Right atrium auricular region (tissue), 2 donors: ENCODE measurements at regions not wholly inside any gene's neighbourhood (a gene's known extent, or its start where the extent isn't known, plus 50 kb on each side); places are given as distances from the start of the nearest gene placed in this dataset.
"Not testable (repeated sequence)": the region's sequence is repeated elsewhere in the genome, so short reads cannot be mapped to it uniquely, and the experiment has no call there.

Experiments
- DNase-seq: peaks from one replicate; pipeline ENCODE4 v3.0.0-alpha.2; 2019; ENCODE audit warnings: low spot score
- H3K27ac ChIP-seq, 2 donors: fragments of 200-600 bp; sonication (generic); 1 replicate in 1 of 2; 2 replicates in 1 of 2; pipeline ENCODE4 v1.5.1; 2016 to 2019
- H3K27me3 ChIP-seq, 2 donors: fragments of 200-600 bp; sonication (generic); one replicate each; pipeline versions ENCODE4 v1.5.1 to v1.6.0; 2017 to 2019
- H3K36me3 ChIP-seq: fragments of 200-600 bp; sonication (generic); one replicate; pipeline ENCODE4 v1.5.1; 2016
- H3K4me1 ChIP-seq, 2 donors: fragments of 200-600 bp; sonication (generic); one replicate each; pipeline versions ENCODE4 v1.5.1 to v1.6.0; 2017 to 2019
- H3K4me3 ChIP-seq, 2 donors: fragments of 200-600 bp; sonication (generic); 1 replicate in 1 of 2; 2 replicates in 1 of 2; pipeline ENCODE4 v1.5.1; 2017 to 2019; ENCODE audit warnings: mild to moderate bottlenecking in 1 of 2, moderate library complexity in 1 of 2
- H3K9me3 ChIP-seq, 2 donors: fragments of 200-600 bp; sonication (generic); one replicate each; pipeline ENCODE4 v1.5.1; 2019
- CTCF ChIP-seq, 2 donors: fragments of 200-600 bp; sonication (generic); IDR thresholded peaks; one replicate each; pipeline ENCODE4 v1.5.1; 2019; ENCODE audit warnings: antibody characterized with exemption in 2 of 2

- Histone ChIP-seq H3K9me3 (no peaks in the 10 kb centered on the region), H3K27me3 (no peaks in the 10 kb centered on the region), H3K4me1 (no peaks in the 10 kb centered on the region), H3K27ac (no peak overlapping the region), H3K4me3 (no peak overlapping the region), H3K36me3 (no peaks in the 10 kb centered on the region)
- DNase-seq, result no peak
- TF ChIP-seq CTCF (IDR thresholded peaks at IDR 0.05), result no peak
These were observed 236.7 kb downstream of the TENT5A start for GRCh38 chr6:81515562-81516453.

- H3K36me3 ChIP-seq, H3K27ac ChIP-seq, H3K9me3 ChIP-seq, H3K4me3 ChIP-seq, DNase-seq, H3K27me3 ChIP-seq, H3K4me1 ChIP-seq: not testable (repeated sequence)
These were observed 238.3 kb downstream of the TENT5A start for GRCh38 chr6:81514195-81514594.

DNA sequence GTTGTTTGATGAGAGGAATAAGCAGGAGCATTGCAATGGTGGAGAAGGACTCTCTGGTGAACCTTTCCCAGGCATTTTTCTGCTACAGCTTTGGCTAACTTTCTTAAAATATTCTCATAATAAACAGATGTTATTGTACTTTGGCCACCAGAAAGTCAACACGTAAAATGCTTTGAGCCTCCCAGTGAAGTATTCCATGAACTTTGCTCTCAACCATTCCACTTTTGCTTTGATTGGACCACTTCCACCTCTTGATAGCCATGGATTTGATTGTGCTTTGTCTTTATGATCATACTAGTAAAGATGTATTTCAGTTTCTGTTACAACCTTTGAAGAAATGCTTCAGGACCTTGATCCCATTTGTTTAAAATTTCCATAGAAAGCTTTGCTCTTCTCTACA lies 241.1 kb downstream of the TENT5A start:
- no peak overlapping the region for H3K27ac ChIP-seq
- H3K36me3 ChIP-seq, result no peaks in the 10 kb centered on the region

GRCh38 chr6:81495999-81496398 lies 256.5 kb downstream of the TENT5A start:
- Histone ChIP-seq H3K4me3 (no peak overlapping the region), H3K36me3 (no peaks in the 10 kb centered on the region), H3K4me1 (no peaks in the 10 kb centered on the region), H3K27ac (no peak overlapping the region), H3K27me3 (no peaks in the 10 kb centered on the region), H3K9me3 (no peaks in the 10 kb centered on the region)
- no peak for TF ChIP-seq CTCF (IDR thresholded peaks at IDR 0.05)
- DNase-seq, result no peak

More for the DNA sequence above, 241.1 kb downstream of the TENT5A start:
- TF ChIP-seq CTCF (IDR thresholded peaks at IDR 0.05), result no peak
- no peak for DNase-seq
- Histone ChIP-seq H3K27me3 (no peaks in the 10 kb centered on the region), H3K4me3 (no peak overlapping the region), H3K9me3 (no peaks in the 10 kb centered on the region), H3K4me1 (no peaks in the 10 kb centered on the region)

DNA sequence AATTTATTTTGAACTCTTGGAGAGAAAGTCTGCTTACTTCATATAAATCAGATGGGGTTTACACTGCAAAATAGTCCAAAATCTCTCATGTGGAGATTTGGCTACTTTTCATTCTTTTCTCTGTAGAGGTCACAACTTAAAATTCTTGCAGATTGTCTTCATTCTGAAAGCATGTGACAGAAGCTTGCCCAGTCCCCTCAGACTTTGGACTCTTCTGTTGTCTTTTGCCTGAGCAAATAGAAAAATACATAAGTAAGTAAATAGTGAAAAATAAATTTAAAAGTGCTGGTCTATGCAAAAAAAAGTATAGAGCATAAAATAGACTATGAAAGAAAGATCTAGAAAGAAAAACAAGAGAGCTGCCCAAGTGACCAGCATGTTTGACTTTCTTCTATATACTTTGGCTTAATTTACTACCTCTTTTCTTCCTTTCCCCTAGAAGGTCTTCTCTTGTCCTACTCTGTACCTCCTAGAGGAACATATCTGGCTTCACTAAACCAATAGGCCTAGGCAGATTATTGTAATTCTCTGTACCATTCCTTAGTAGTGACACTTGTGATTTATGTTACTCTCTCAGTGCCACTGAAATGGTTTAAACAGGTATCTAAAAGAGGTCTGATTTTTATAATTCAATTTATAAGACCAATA lies 260.9 kb downstream of the TENT5A start:
- Histone ChIP-seq H3K36me3 (no peaks in the 10 kb centered on the region), H3K9me3 (no peaks in the 10 kb centered on the region), H3K27me3 (no peaks in the 10 kb centered on the region), H3K4me1 (no peaks in the 10 kb centered on the region), H3K4me3 (no peak overlapping the region), H3K27ac (no peak overlapping the region)
- no peak for DNase-seq
- TF ChIP-seq CTCF (IDR thresholded peaks at IDR 0.05), result no peak

DNA sequence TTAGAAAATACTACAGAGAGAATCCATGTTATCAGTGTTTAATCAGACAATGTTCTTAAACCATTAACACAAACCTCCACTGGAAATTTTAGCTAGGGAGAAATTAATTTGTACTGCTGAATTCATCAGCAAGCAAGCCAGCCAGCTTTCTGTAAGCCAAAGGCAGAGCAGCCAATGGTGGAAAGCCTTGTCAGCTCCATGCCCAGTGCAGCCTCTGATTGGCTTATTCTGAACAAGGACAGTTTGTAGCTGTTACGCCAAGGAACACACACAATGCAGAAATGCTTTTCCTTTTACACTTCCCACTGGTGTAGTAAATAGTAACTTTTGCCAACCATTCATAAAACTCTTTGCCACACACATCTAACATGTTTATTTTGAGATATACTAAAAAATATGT lies 265.0 kb downstream of the TENT5A start:
- DNase-seq, result peak; percentile 75
- no peaks in the 10 kb centered on the region for H3K4me1 ChIP-seq
- no peak overlapping the region for H3K4me3 ChIP-seq
- H3K36me3 ChIP-seq, result no peaks in the 10 kb centered on the region
- no peak overlapping the region for H3K27ac ChIP-seq
- H3K9me3 ChIP-seq, result no peaks in the 10 kb centered on the region
- TF ChIP-seq CTCF (IDR thresholded peaks at IDR 0.05), result no peak
- no peaks in the 10 kb centered on the region for H3K27me3 ChIP-seq
